CD14-positive monocyte (primary cell): ENCODE measurements at regions not wholly inside any gene's neighbourhood (a gene's known extent, or its start where the extent isn't known, plus 50 kb on each side); places are given as distances from the start of the nearest gene placed in this dataset.

Experiments used
- DNase-seq, 3 donors: peaks; one replicate each; pipeline ENCODE4 v3.0.0-alpha.2; 2011 to 2022
- H2AFZ ChIP-seq: 2 replicates; pipeline ENCODE4 v1.6.0; 2012; ENCODE audit warnings: mild to moderate bottlenecking, low read depth, low read length, inconsistent platforms; ENCODE audit not compliant: insufficient read depth, poor library complexity, severe bottlenecking
- H3K27ac ChIP-seq, 2 donors: 1 replicate in 1 of 2; 2 replicates in 1 of 2; pipeline ENCODE4 v1.5.1; 2012 to 2013; ENCODE audit warnings: low read length in 2 of 2, control low read depth in 1 of 2, inconsistent platforms in 1 of 2, low read depth in 1 of 2, mild to moderate bottlenecking in 1 of 2
- H3K27me3 ChIP-seq, 2 donors: one replicate each; pipeline versions ENCODE4 v1.6.0 to v1.6.1; 2011 to 2013; ENCODE audit warnings: low read length in 2 of 2; ENCODE audit not compliant: control insufficient read depth in 2 of 2, insufficient read depth in 2 of 2
- H3K36me3 ChIP-seq, 2 donors: replicated peaks in 1 of 2; 1 replicate in 1 of 2; 2 replicates in 1 of 2; pipeline versions ENCODE4 v1.5.1 to v1.6.1; 2012 to 2013; ENCODE audit warnings: low read length in 2 of 2, control low read depth in 1 of 2, inconsistent platforms in 1 of 2, mild to moderate bottlenecking in 1 of 2; ENCODE audit not compliant: insufficient read depth in 2 of 2, control insufficient read depth in 1 of 2
- H3K4me1 ChIP-seq, 2 donors: 1 replicate in 1 of 2; 2 replicates in 1 of 2; pipeline versions ENCODE4 v1.5.1 to v1.6.1; 2012 to 2013; ENCODE audit warnings: low read length in 2 of 2, control low read depth in 1 of 2, inconsistent platforms in 1 of 2, mild to moderate bottlenecking in 1 of 2, moderate library complexity in 1 of 2; ENCODE audit not compliant: insufficient read depth in 2 of 2, control insufficient read depth in 1 of 2
- H3K4me2 ChIP-seq: replicated peaks from 2 replicates; pipeline ENCODE3; 2012; ENCODE audit warnings: low read length, moderate library complexity, mild to moderate bottlenecking; ENCODE audit not compliant: poor library complexity, severe bottlenecking; ENCODE audit errors: extremely low read depth
- H3K4me3 ChIP-seq, 3 experiments: fragments of 200-600 bp in 1 of 3; sonication (generic) in 1 of 3; replicated peaks in 1 of 3; 1 replicate in 2 of 3; 2 replicates in 1 of 3; pipeline ENCODE4 v1.5.1; 2011 to 2013; ENCODE audit warnings: low read length in 3 of 3, mild to moderate bottlenecking in 3 of 3, control low read depth in 2 of 3, low read depth in 2 of 3, inconsistent platforms in 1 of 3, moderate library complexity in 1 of 3
- H3K79me2 ChIP-seq: 2 replicates; pipeline ENCODE4 v1.6.0; 2012; ENCODE audit warnings: mild to moderate bottlenecking, control low read depth, inconsistent platforms, low read length, moderate library complexity; ENCODE audit not compliant: insufficient read depth
- H3K9ac ChIP-seq: 2 replicates; pipeline ENCODE4 v1.6.0; 2017; ENCODE audit warnings: low read length, mild to moderate bottlenecking; ENCODE audit not compliant: insufficient read depth, poor library complexity, severe bottlenecking
- H3K9me3 ChIP-seq, 2 donors: replicated peaks in 1 of 2; 1 replicate in 1 of 2; 2 replicates in 1 of 2; pipeline versions ENCODE4 v1.5.1 to v1.6.1; 2012 to 2013; ENCODE audit warnings: low read length in 2 of 2, control low read depth in 1 of 2; ENCODE audit not compliant: control insufficient read depth in 1 of 2, insufficient read depth in 1 of 2
- H4K20me1 ChIP-seq: 2 replicates; pipeline ENCODE4 v1.6.0; 2012; ENCODE audit warnings: mild to moderate bottlenecking, low read length, control low read depth, moderate library complexity; ENCODE audit not compliant: insufficient read depth
- H3K27ac Mint-ChIP-seq, 7 donors: one replicate each; pipeline ENCODE4 v1.8.0; 2020; ENCODE audit warnings: mild to moderate bottlenecking in 7 of 7, mixed read lengths in 7 of 7, moderate library complexity in 6 of 7, inconsistent platforms in 2 of 7
- H3K27me3 Mint-ChIP-seq, 3 donors: one replicate each; pipeline ENCODE4 v1.8.0; 2021 to 2022; ENCODE audit warnings: low read depth in 3 of 3, mild to moderate bottlenecking in 3 of 3, mixed read lengths in 3 of 3, moderate library complexity in 3 of 3, inconsistent platforms in 1 of 3
- H3K36me3 Mint-ChIP-seq, 2 donors: one replicate each; pipeline ENCODE4 v1.8.0; 2020; ENCODE audit warnings: mixed read lengths in 2 of 2, inconsistent platforms in 1 of 2, mild to moderate bottlenecking in 1 of 2
- H3K4me1 Mint-ChIP-seq: one replicate; pipeline ENCODE4 v1.8.0; 2020; ENCODE audit warnings: mild to moderate bottlenecking, mixed read lengths
- H3K4me3 Mint-ChIP-seq, 2 donors: one replicate each; pipeline ENCODE4 v1.8.0; 2020; ENCODE audit warnings: mild to moderate bottlenecking in 2 of 2, mixed read lengths in 2 of 2, moderate library complexity in 1 of 2
- H3K9me3 Mint-ChIP-seq, 7 donors: one replicate each; pipeline ENCODE4 v1.8.0; 2020 to 2022; ENCODE audit warnings: mixed read lengths in 7 of 7, mild to moderate bottlenecking in 6 of 7, moderate library complexity in 6 of 7, inconsistent platforms in 2 of 7
- WGBS: methylation state at CpG from one replicate; pipeline ENCODE4 v1.1.5; 2013; ENCODE audit warnings: missing lambda C conversion rate; ENCODE audit not compliant: insufficient coverage; 5-methylcytosine and 5-hydroxymethylcytosine counted together
- intact Hi-C, 2 donors: fragments of 100-400 bp; cut with micrococcal nuclease; formaldehyde crosslinking; loops; one replicate each; pipeline versions ENCODE4 v1.15.0 to v1.15.1; 2023
- TF ChIP-seq, protein P1 (sequence below): fragments of 200-600 bp; IDR thresholded peaks from one replicate; pipeline ENCODE4 v1.8.0; 2022; ENCODE audit warnings: antibody characterized with exemption, mild to moderate bottlenecking

- 100% methylated on average over 2 of the region's 3 CpGs for WGBS
- no peaks in the 10 kb centered on the region for H3K4me1 ChIP-seq
- H3K27ac ChIP-seq, result no peak overlapping the region
- H3K36me3 ChIP-seq, result no peaks in the 10 kb centered on the region
- intact Hi-C loops, result no loop called here
- H3K79me2 ChIP-seq, result no peaks in the 10 kb centered on the region
- no peaks in the 10 kb centered on the region for H3K27me3 ChIP-seq
- no peak overlapping the region for H3K4me2 ChIP-seq
- no peak overlapping the region for H3K4me3 ChIP-seq
- Mint-ChIP-seq H3K4me3 (no peak overlapping the region), H3K36me3 (no peaks in the 10 kb centered on the region), H3K27ac (no peak overlapping the region), H3K9me3 (peaks cover 0 to 4% (median 3%) of the 10 kb centered on the region in 7 donors), H3K27me3 (no peaks in the 10 kb centered on the region), H3K4me1 (no peaks in the 10 kb centered on the region)
- no peak overlapping the region for H3K9ac ChIP-seq
- no peaks in the 10 kb centered on the region for H4K20me1 ChIP-seq
- no peak for DNase-seq
- no peak overlapping the region for H2AFZ ChIP-seq
- TF ChIP-seq, protein P1, sequence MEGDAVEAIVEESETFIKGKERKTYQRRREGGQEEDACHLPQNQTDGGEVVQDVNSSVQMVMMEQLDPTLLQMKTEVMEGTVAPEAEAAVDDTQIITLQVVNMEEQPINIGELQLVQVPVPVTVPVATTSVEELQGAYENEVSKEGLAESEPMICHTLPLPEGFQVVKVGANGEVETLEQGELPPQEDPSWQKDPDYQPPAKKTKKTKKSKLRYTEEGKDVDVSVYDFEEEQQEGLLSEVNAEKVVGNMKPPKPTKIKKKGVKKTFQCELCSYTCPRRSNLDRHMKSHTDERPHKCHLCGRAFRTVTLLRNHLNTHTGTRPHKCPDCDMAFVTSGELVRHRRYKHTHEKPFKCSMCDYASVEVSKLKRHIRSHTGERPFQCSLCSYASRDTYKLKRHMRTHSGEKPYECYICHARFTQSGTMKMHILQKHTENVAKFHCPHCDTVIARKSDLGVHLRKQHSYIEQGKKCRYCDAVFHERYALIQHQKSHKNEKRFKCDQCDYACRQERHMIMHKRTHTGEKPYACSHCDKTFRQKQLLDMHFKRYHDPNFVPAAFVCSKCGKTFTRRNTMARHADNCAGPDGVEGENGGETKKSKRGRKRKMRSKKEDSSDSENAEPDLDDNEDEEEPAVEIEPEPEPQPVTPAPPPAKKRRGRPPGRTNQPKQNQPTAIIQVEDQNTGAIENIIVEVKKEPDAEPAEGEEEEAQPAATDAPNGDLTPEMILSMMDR, result no peak
- H3K9me3 ChIP-seq, result no peaks in the 10 kb centered on the region
Measured at GRCh38 chr7:81029511-81029910, 110.7 kb upstream of the SEMA3C start.

GRCh38 chr7:81025360-81025759 lies 106.5 kb upstream of the SEMA3C start:
- Histone ChIP-seq H3K4me3 (no peak overlapping the region), H3K4me2 (no peak overlapping the region), H3K27ac (no peak overlapping the region), H3K4me1 (no peaks in the 10 kb centered on the region), H2AFZ (no peak overlapping the region), H3K79me2 (no peaks in the 10 kb centered on the region), H4K20me1 (no peaks in the 10 kb centered on the region), H3K27me3 (no peaks in the 10 kb centered on the region), H3K36me3 (no peaks in the 10 kb centered on the region), H3K9ac (no peak overlapping the region), H3K9me3 (peaks cover 0 to 2% of the 10 kb centered on the region in 2 donors)
- no CpG with 5 or more reads among the region's 2 CpGs for WGBS
- DNase-seq, result no peak
- intact Hi-C loops, result no loop called here
- H3K27ac Mint-ChIP-seq, result no peak overlapping the region
- no peak overlapping the region for H3K4me3 Mint-ChIP-seq
- H3K4me1 Mint-ChIP-seq, result no peaks in the 10 kb centered on the region
- H3K9me3 Mint-ChIP-seq, result peaks cover 0 to 4% (median 2%) of the 10 kb centered on the region in 7 donors
- no peaks in the 10 kb centered on the region for H3K36me3 Mint-ChIP-seq
- no peaks in the 10 kb centered on the region for H3K27me3 Mint-ChIP-seq
- TF ChIP-seq, protein P1, result no peak
